NCI-H128 (cell line): ENCODE measurements at regions not wholly inside any gene's neighbourhood (a gene's known extent, or its start where the extent isn't known, plus 50 kb on each side); places are given as distances from the start of the nearest gene placed in this dataset.
"Not testable (repeated sequence)": the region's sequence is repeated elsewhere in the genome, so short reads cannot be mapped to it uniquely, and the experiment has no call there.

ENCODE experiments used
- DNase-seq: peaks from one replicate; lab custom pipeline; 2025; ENCODE audit not compliant: unreplicated experiment; lab: John Stamatoyannopoulos, UW

GRCh38 chr6:134642279-134642678 is 307.6 kb downstream of the ALDH8A1 start:
- no peak for DNase-seq

- no peak for DNase-seq
Observed at GRCh38 chr6:134640975-134641429, 308.9 kb downstream of the ALDH8A1 start.

- DNase-seq, result no peak
Observed at GRCh38 chr6:134640229-134640628, 309.7 kb downstream of the ALDH8A1 start.

- no peak for DNase-seq
Observed at GRCh38 chr6:134637847-134638437, 312.0 kb downstream of the ALDH8A1 start.

GRCh38 chr6:134637282-134637681 is 312.6 kb downstream of the ALDH8A1 start:
- DNase-seq, result no peak

GRCh38 chr6:134636186-134636799 is 313.6 kb downstream of the ALDH8A1 start:
- no peak for DNase-seq

- no peak for DNase-seq
Observed at GRCh38 chr6:134634966-134635365, 314.9 kb downstream of the ALDH8A1 start.

GRCh38 chr6:134634466-134634865 is 315.4 kb downstream of the ALDH8A1 start:
- DNase-seq, result no peak

- not testable (repeated sequence) for DNase-seq
Observed at GRCh38 chr6:134632982-134633940, 315.3 kb upstream of the SGK1 start.

GRCh38 chr6:134632024-134632423 is 314.1 kb upstream of the SGK1 start:
- DNase-seq, result no peak

GRCh38 chr6:134631398-134631924 is 313.5 kb upstream of the SGK1 start:
- DNase-seq, result no peak

GRCh38 chr6:134630508-134631121 is 312.7 kb upstream of the SGK1 start:
- no peak for DNase-seq

- no peak for DNase-seq
Observed at GRCh38 chr6:134628154-134628553, 310.2 kb upstream of the SGK1 start.

- DNase-seq, result no peak
Observed at GRCh38 chr6:134627707-134628106, 309.8 kb upstream of the SGK1 start.

GRCh38 chr6:134626589-134626988 is 308.7 kb upstream of the SGK1 start:
- DNase-seq, result no peak

- no peak for DNase-seq
Observed at GRCh38 chr6:134626086-134626485, 308.2 kb upstream of the SGK1 start.

- no peak for DNase-seq
Observed at GRCh38 chr6:134624781-134625180, 306.9 kb upstream of the SGK1 start.

GRCh38 chr6:134623401-134623800 is 305.5 kb upstream of the SGK1 start:
- no peak for DNase-seq

GRCh38 chr6:134622382-134623173 is 304.7 kb upstream of the SGK1 start:
- no peak for DNase-seq

GRCh38 chr6:134621858-134622257 is 303.9 kb upstream of the SGK1 start:
- no peak for DNase-seq
